Stomach (tissue), 8 donors: ENCODE measurements at regions not wholly inside any gene's neighbourhood (a gene's known extent, or its start where the extent isn't known, plus 50 kb on each side); places are given as distances from the start of the nearest gene placed in this dataset.

ENCODE experiments used
- DNase-seq, 2 donors: peaks; one replicate each; pipeline versions ENCODE4 v3.0.0 to v3.0.0-alpha.2; 2013 to 2019
- H3K27ac ChIP-seq, 5 donors: fragments of 200-600 bp in 4 of 5; sonication (generic) in 4 of 5; one replicate each; pipeline ENCODE4 v1.5.1; 2013 to 2019; ENCODE audit warnings: mild to moderate bottlenecking in 1 of 5, moderate library complexity in 1 of 5
- H3K27me3 ChIP-seq, 3 donors: fragments of 200-600 bp; sonication (generic); one replicate each; pipeline ENCODE4 v1.5.1; 2017 to 2019; ENCODE audit warnings: mixed run types in 1 of 3
- H3K36me3 ChIP-seq, 4 donors: fragments of 200-600 bp; sonication (generic); 1 replicate in 3 of 4; 2 replicates in 1 of 4; pipeline ENCODE4 v1.5.1; 2016 to 2019
- H3K4me1 ChIP-seq, 4 donors: fragments of 200-600 bp; sonication (generic); one replicate each; pipeline ENCODE4 v1.5.1; 2016 to 2019
- H3K4me3 ChIP-seq, 4 donors: fragments of 200-600 bp; sonication (generic) in 3 of 4; one replicate each; pipeline ENCODE4 v1.5.1; 2016 to 2019; ENCODE audit warnings: mild to moderate bottlenecking in 1 of 4
- H3K9me3 ChIP-seq, 4 donors: fragments of 200-600 bp; sonication (generic); one replicate each; pipeline ENCODE4 v1.5.1; 2016 to 2019
- CTCF ChIP-seq, 7 experiments: fragments of 450-650 bp in 4 of 7; fragments of 200-600 bp in 3 of 7; sonication (generic) in 3 of 7; IDR thresholded peaks; one replicate each; pipeline ENCODE4 v1.5.1; 2016 to 2019; ENCODE audit warnings: antibody characterized with exemption in 7 of 7, control low read depth in 2 of 7, mild to moderate bottlenecking in 1 of 7
- EP300 ChIP-seq: sonication (generic); formaldehyde crosslinking; IDR thresholded peaks from one replicate; pipeline ENCODE4 v1.6.1; 2017; ENCODE audit warnings: antibody characterized with exemption
- POLR2A ChIP-seq, 4 donors: fragments of 450-650 bp; IDR thresholded peaks; one replicate each; pipeline ENCODE4 v1.6.1; 2016; ENCODE audit warnings: antibody characterized with exemption in 4 of 4, control low read depth in 2 of 4, mild to moderate bottlenecking in 1 of 4, moderate library complexity in 1 of 4
- POLR2AphosphoS5 ChIP-seq, 3 donors: sonication (generic); formaldehyde crosslinking; IDR thresholded peaks; one replicate each; pipeline ENCODE4 v1.6.1; 2016; ENCODE audit warnings: antibody characterized with exemption in 3 of 3
- WGBS, 5 donors: extraction: QIAGEN DNeasy Blood & Tissue Kit in 3 of 5; methylation state at CpG; one replicate each; pipeline versions ENCODE4 v1.1.5 to v1.1.7; 2013 to 2018; 5-methylcytosine and 5-hydroxymethylcytosine counted together
- intact Hi-C: fragments of 100-400 bp; cut with DNase I; formaldehyde crosslinking; loops from one replicate; pipeline ENCODE4 v1.15.1; 2023; ENCODE audit warnings: low total_unique reads
- donor health status: healthy with polysubstance abuse.
- donor health status: Bipolar disorder and iron deficiency.
- donor health status: healthy.

GRCh38 chr7:155973451-155973997, 161.3 kb upstream of the SHH start:
- WGBS, 5 donors = 83 to 92% (median 86%) methylated on average over 15 of the region's 15 CpGs
- no peaks in the 10 kb centered on the region for H3K9me3 ChIP-seq
- no peaks in the 10 kb centered on the region for H3K4me1 ChIP-seq
- no peak overlapping the region for H3K4me3 ChIP-seq
- no peak for DNase-seq
- H3K36me3 ChIP-seq = no peaks in the 10 kb centered on the region
- peaks cover 0 to 4% (median 0%) of the 10 kb centered on the region in 3 donors for H3K27me3 ChIP-seq
- TF ChIP-seq CTCF (IDR thresholded peaks at IDR 0.05) (no peak), POLR2A (IDR thresholded peaks at IDR 0.05) (no peak), POLR2AphosphoS5 (IDR thresholded peaks at IDR 0.05) (no peak), EP300 (no peak)
- no peak overlapping the region for H3K27ac ChIP-seq
- intact Hi-C loops = no loop called here

GRCh38 chr7:155972651-155973390, 160.6 kb upstream of the SHH start:
- intact Hi-C loops = no loop called here
- TF ChIP-seq POLR2A (IDR thresholded peaks at IDR 0.05) = no peak
- TF ChIP-seq CTCF (IDR thresholded peaks at IDR 0.05) = no peak
- no peak for TF ChIP-seq EP300
- no peak for TF ChIP-seq POLR2AphosphoS5 (IDR thresholded peaks at IDR 0.05)
- WGBS, 5 donors = 67 to 78% (median 75%) methylated on average over 13 of the region's 13 CpGs
- H3K27me3 ChIP-seq = peaks cover 0 to 4% (median 0%) of the 10 kb centered on the region in 3 donors
- H3K27ac ChIP-seq = no peak overlapping the region
- no peaks in the 10 kb centered on the region for H3K36me3 ChIP-seq
- no peaks in the 10 kb centered on the region for H3K9me3 ChIP-seq
- no peak for DNase-seq
- H3K4me3 ChIP-seq = no peak overlapping the region
- no peaks in the 10 kb centered on the region for H3K4me1 ChIP-seq

GRCh38 chr7:155972247-155972646, 160.0 kb upstream of the SHH start:
- TF ChIP-seq POLR2AphosphoS5 (IDR thresholded peaks at IDR 0.05) (no peak), EP300 (no peak), POLR2A (IDR thresholded peaks at IDR 0.05) (no peak), CTCF (IDR thresholded peaks at IDR 0.05) (no peak)
- no peaks in the 10 kb centered on the region for H3K4me1 ChIP-seq
- no peaks in the 10 kb centered on the region for H3K36me3 ChIP-seq
- peaks cover 0 to 4% (median 0%) of the 10 kb centered on the region in 3 donors for H3K27me3 ChIP-seq
- intact Hi-C loops = no loop called here
- no peak overlapping the region for H3K4me3 ChIP-seq
- no peaks in the 10 kb centered on the region for H3K9me3 ChIP-seq
- H3K27ac ChIP-seq = no peak overlapping the region
- DNase-seq = no peak
- 83 to 90% (median 84%) methylated on average over 8 of the region's 8 CpGs for WGBS, 5 donors

GRCh38 chr7:155971180-155971770, 159.0 kb upstream of the SHH start:
- Histone ChIP-seq H3K36me3 (no peaks in the 10 kb centered on the region), H3K9me3 (no peaks in the 10 kb centered on the region), H3K27ac (no peak overlapping the region), H3K27me3 (peaks cover 0 to 4% (median 0%) of the 10 kb centered on the region in 3 donors), H3K4me1 (no peaks in the 10 kb centered on the region), H3K4me3 (no peak overlapping the region)
- intact Hi-C loops = no loop called here
- 75 to 86% (median 85%) methylated on average over 15 of the region's 15 CpGs for WGBS, 5 donors
- DNase-seq = no peak
- TF ChIP-seq POLR2A (IDR thresholded peaks at IDR 0.05) (no peak), CTCF (IDR thresholded peaks at IDR 0.05) (no peak), POLR2AphosphoS5 (IDR thresholded peaks at IDR 0.05) (no peak), EP300 (no peak)
